Uterus (tissue), 2 donors: ENCODE measurements at regions not wholly inside any gene's neighbourhood (a gene's known extent, or its start where the extent isn't known, plus 50 kb on each side); places are given as distances from the start of the nearest gene placed in this dataset.

Source experiments
- POLR2A ChIP-seq, 2 donors: fragments of 450-650 bp; IDR thresholded peaks; one replicate each; pipeline ENCODE4 v1.6.1; 2016; ENCODE audit warnings: antibody characterized with exemption in 2 of 2, mild to moderate bottlenecking in 1 of 2, moderate library complexity in 1 of 2
- TF ChIP-seq, protein P1 (sequence below), 4 experiments: fragments of 200-600 bp in 2 of 4; fragments of 450-650 bp in 2 of 4; sonication (generic) in 2 of 4; IDR thresholded peaks; one replicate each; pipeline ENCODE4 v1.5.1; 2016 to 2019; ENCODE audit warnings: antibody characterized with exemption in 4 of 4, mild to moderate bottlenecking in 2 of 4, moderate library complexity in 1 of 4

DNA sequence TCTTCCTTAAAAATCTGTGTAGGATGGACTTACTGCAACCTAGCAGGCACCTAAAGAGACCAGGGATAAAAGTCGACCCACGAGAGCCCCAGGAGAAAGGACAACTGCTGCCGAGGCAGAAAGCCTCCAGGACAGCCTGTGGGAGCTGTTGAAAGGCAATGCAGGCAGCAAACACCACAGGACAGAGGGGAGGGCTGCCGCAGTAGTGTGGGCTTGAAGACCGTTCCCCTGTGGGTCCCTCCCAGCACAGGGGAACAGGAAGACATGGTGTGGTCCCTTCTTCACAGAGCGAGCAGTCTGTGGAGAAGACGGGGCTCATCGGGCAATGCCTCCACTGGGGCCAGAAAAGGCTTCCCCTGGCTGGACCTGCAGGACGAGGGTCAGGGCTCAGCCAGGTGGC is 58.5 kb upstream of the GATA2 start:
- TF ChIP-seq, protein P1, sequence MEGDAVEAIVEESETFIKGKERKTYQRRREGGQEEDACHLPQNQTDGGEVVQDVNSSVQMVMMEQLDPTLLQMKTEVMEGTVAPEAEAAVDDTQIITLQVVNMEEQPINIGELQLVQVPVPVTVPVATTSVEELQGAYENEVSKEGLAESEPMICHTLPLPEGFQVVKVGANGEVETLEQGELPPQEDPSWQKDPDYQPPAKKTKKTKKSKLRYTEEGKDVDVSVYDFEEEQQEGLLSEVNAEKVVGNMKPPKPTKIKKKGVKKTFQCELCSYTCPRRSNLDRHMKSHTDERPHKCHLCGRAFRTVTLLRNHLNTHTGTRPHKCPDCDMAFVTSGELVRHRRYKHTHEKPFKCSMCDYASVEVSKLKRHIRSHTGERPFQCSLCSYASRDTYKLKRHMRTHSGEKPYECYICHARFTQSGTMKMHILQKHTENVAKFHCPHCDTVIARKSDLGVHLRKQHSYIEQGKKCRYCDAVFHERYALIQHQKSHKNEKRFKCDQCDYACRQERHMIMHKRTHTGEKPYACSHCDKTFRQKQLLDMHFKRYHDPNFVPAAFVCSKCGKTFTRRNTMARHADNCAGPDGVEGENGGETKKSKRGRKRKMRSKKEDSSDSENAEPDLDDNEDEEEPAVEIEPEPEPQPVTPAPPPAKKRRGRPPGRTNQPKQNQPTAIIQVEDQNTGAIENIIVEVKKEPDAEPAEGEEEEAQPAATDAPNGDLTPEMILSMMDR (IDR thresholded peaks at IDR 0.05): no peak
- TF ChIP-seq POLR2A (IDR thresholded peaks at IDR 0.05): no peak
